Left ventricle myocardium superior (tissue), 1 donor: ENCODE measurements at regions not wholly inside any gene's neighbourhood (a gene's known extent, or its start where the extent isn't known, plus 50 kb on each side); places are given as distances from the start of the nearest gene placed in this dataset.

Experiments
- ATAC-seq: fragments of 200-7000 bp; cut with Tn5 transposase; one replicate; pipeline ENCODE4 v1.9.1; 2020; ENCODE audit warnings: mild to moderate bottlenecking, moderate library complexity
- DNase-seq: peaks from one replicate; pipeline ENCODE4 v3.0.0-alpha.2; 2020
- intact Hi-C: fragments of 100-400 bp; cut with micrococcal nuclease; formaldehyde crosslinking; loops from one replicate; pipeline ENCODE4 v1.11.0; 2022
- donor health status: DM: no; HTN: yes; CAD: no; lungs with severe emphysema.

DNA sequence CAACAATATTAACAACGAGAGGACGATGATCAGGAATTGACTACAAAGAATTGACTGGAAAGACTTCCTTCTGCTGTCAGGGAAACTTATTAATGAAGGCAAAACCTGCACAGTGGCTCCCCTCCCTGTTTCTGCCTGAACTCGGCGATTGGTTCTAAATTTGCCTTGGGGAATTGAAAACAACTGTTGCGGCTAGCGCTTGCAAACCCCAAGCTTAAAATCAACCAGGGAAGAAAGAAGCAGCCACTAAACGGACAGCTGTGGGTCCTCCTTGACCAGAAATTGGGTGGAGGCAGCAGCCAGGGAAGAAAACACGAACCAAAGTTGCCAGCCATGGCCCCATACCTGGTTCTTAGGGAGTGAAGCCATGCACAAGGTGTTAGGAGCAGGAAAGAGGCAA is 383.5 kb upstream of the CADM1 start:
- intact Hi-C loops: no loop called here
- ATAC-seq: no peak
- DNase-seq: no peak

- DNase-seq: no peak
- ATAC-seq: no peak
- intact Hi-C loops: no loop called here
Measured at GRCh38 chr11:115887316-115887715, 383.1 kb upstream of the CADM1 start.

- intact Hi-C loops: no loop called here
- ATAC-seq: no peak
- no peak for DNase-seq
Measured at GRCh38 chr11:115886422-115886733, 382.2 kb upstream of the CADM1 start.

DNA sequence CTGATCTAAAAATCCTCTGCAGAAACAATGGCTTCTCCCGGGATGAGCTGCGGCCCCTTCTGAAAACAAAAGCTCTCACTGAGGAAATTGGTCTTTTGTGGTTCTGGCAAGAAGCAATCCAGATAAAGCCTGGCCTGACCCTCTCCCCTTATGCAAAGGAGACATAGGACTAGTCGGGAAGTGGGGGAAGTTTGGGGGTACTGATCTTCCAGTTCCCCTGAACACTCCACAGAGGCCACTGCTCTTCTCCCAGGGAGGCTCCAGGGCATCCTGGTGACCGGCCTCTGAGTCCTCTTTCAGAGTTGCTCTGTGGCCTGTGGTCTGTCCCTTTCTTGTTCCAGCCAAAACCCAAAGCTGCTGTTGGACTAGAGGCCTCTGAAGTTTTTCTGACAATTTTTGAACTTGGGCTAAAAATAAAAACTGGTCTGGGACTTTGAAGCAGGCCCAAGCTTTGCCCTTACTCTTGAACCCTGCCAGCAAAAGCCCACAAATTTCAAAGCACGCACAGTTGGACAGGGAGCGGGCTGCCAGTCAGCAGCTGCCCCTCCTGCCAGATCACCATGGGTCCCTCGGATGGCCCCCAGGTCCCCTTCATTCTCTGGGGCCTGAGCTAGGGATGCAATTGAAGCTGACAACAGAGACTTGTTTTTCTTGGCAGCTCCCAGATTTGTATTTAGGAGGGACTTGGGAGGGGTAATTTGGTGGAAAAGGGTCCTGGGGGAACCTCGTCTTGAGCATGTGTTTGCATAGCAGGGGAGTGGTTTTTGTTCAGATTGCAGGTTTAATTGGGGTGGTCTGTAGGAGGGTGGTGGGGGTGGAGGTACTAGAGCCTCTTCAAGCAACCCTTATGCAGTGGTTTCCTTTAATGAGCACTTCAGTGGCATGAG is 381.6 kb upstream of the CADM1 start:
- ATAC-seq (peak; percentile 33), DNase-seq (no peak)
- intact Hi-C loops: no loop called here

GRCh38 chr11:115884800-115885534 is 380.8 kb upstream of the CADM1 start:
- DNase-seq: no peak
- no peak for ATAC-seq
- intact Hi-C loops: no loop called here

DNA sequence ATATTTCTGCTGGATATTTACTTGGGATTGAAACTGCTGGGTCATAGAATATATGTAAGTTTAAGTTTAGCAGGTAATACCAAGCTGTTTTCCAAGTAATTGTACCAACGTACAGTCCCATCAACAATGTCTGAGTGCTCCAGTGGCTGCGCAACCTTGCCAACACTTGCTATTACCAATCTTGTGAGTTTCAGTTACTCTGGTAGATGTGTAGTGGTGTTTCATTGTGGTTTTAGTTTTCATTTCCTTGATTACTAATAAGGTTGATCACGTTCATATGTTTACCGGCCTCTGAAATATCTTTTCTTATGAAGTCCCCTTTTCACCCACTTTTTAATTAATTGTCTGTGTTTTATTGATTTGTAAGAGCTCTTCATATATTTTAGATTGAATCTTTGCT is 370.6 kb upstream of the CADM1 start:
- DNase-seq: no peak
- intact Hi-C loops: no loop called here
- no peak for ATAC-seq

DNA sequence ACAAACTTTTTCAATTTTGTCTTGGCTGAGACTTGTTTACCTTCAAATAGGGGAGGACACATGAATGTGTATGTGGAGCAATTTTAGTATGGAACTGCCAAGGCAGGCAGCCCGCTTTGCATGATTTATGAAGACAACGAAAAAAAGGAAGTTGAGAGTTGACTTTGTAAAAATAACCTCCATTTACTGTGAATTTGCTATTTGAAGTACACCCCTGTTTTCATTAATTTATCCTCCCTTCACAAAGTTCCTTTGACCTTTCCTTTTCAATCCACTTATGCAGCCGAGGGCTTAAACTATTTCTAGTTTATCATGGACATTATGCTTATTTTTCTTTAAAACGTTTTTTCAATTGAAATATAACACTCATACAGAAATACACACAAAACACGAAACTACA is 369.6 kb upstream of the CADM1 start:
- DNase-seq (no peak), ATAC-seq (no peak)
- intact Hi-C loops: no loop called here

DNA sequence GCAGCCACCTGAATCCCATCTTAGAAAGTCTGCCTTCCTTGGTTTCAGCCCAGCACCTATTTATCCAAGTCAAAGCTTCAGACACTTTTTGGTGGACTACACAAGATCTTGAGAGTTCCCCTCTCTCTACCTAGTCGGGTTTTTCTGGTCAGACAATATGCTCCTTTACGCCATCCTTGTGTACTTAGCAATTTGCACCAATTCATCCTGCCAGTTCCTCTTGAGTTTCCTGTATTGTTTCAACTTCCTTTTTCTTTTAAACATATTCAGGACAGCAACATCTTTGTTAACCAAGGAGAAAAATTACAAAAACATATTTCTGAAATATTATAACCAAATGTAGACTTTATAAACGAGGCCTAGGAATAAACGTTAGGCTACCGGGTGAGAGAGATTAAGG is 368.2 kb upstream of the CADM1 start:
- intact Hi-C loops: no loop called here
- no peak for ATAC-seq

GRCh38 chr11:115871161-115871760 is 367.0 kb upstream of the CADM1 start:
- no peak for ATAC-seq
- intact Hi-C loops: no loop called here
- DNase-seq: no peak

More for the DNA sequence above, 368.2 kb upstream of the CADM1 start:
- no peak for DNase-seq

- intact Hi-C loops: no loop called here
- peak; percentile 31 for DNase-seq
- ATAC-seq: peak; percentile 25
Measured at GRCh38 chr11:115869780-115870431, 365.7 kb upstream of the CADM1 start.

DNA sequence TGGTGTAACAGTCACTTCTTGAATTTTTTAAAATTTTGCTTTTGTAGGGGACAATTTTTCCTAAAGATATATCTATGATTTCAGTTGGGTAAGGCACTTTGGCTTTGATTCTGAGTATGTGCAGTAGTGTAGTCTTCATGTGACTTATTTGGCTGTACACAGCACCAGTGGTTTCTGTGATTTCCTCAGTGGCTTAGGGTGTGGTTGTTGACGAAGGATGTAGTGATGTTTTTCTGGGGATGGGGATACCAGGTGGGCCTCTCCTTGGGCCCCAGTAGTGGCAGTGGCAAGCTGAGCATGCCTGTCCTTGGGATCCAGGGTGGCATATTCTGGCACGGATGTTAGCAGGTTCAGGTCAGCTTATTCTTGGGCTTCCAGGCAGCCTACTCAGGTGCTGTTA is 364.9 kb upstream of the CADM1 start:
- no peak for DNase-seq
- no peak for ATAC-seq
- intact Hi-C loops: no loop called here

DNA sequence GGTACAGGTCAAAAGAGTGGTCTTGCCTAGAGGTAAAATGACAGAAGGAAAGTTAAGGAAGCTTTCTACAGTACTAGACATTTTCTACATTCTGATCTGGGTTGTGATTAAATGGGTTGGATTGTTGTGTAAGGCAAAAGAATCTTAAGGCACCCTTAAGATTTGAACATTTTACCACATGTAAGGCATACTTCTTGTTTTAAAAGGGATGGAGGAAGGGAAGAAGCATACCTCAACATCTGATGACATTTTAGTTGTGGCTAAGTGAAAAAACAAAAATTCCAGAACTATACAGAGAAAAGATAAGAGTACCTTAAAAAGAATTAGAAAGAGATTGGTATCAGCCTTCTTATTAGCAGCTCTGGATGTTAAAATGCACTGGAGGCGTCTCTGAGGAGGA is 356.0 kb upstream of the CADM1 start:
- no peak for ATAC-seq
- DNase-seq: no peak
- intact Hi-C loops: no loop called here

DNA sequence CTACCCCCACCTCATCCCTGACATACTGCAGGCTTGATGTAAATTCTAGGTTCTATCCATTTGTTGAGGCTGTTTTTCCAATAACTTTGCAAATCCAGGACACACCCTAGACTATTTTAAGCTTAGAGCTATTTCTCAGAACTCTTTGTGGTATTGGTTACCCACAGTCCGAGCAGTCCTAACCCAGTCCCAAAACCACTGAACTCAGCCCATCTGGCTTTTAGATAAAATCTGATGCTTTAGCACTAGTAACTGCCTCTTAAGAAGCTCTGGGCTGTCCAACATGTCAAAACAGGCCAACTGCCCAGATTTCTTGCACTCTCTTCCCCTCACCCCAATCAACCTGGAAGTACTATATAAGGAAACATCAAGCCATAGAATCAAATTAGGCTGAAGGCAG is 344.4 kb upstream of the CADM1 start:
- ATAC-seq: peak; percentile 43
- no peak for DNase-seq
- intact Hi-C loops: no loop called here

DNA sequence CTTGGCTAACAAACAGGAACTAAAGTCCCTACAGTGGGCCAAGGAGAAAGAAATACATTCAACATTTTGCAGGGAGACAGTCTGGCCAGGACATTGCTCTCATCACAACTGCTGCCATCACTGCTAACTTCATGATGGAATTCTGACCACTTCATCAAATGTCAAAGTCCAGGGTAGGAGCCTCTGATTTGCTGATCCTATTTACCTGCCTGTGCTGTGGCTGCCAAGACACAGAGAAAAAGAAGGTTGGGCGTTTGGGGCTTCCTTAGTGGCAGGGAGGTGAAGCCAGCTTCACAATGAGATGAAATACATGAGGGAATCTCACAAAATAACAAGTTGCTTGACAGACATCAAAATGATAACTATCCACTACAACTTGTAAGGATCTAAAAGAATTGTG is 343.9 kb upstream of the CADM1 start:
- ATAC-seq (no peak), DNase-seq (no peak)
- intact Hi-C loops: no loop called here

DNA sequence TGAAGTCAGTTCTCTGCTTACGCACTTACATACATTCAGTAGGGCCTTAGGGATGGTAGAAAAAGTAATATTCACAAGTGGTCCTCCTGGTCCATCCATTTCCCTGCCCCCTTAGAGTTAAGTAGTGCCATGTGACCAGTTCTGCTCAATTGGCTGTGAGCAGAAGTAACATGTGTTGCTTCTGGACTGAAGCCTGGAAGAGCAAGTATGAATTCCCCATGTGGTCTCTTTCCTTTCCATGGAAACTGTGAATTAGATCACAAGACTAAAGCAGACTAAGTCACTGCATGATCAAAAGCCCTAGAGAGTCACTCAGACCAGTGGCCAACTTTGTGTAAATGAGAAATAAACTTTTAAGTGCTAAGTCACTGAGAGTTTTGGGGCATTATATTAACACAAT is 341.7 kb upstream of the CADM1 start:
- DNase-seq: no peak
- peak; percentile 62 for ATAC-seq
- intact Hi-C loops: no loop called here

GRCh38 chr11:115843685-115844084 is 339.5 kb upstream of the CADM1 start:
- intact Hi-C loops: no loop called here
- no peak for DNase-seq
- no peak for ATAC-seq

GRCh38 chr11:115843111-115843510 is 338.9 kb upstream of the CADM1 start:
- no peak for ATAC-seq
- no peak for DNase-seq
- intact Hi-C loops: no loop called here

GRCh38 chr11:115820026-115820425 is 315.8 kb upstream of the CADM1 start:
- intact Hi-C loops: no loop called here
- ATAC-seq (no peak), DNase-seq (no peak)

DNA sequence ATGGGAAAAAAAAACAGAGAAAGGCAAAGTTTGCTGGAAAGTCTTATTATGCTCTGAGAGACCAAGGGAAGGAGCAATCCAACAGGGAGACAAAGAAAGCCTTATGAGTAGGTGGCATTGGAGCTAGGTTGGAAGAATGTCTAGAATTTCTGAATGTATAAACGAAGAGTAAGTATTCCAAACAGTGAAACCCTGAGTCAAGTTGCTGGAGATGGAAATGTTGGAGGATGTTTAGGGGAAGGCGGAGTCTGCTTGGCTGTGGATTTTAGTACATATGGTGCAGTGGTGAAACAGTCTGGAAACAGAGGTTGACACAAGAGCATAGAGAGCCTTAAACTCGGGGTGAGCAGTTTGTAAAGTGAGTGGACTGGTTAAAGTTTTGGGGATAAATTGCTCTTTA is 314.8 kb upstream of the CADM1 start:
- ATAC-seq (no peak), DNase-seq (no peak)
- intact Hi-C loops: no loop called here

DNA sequence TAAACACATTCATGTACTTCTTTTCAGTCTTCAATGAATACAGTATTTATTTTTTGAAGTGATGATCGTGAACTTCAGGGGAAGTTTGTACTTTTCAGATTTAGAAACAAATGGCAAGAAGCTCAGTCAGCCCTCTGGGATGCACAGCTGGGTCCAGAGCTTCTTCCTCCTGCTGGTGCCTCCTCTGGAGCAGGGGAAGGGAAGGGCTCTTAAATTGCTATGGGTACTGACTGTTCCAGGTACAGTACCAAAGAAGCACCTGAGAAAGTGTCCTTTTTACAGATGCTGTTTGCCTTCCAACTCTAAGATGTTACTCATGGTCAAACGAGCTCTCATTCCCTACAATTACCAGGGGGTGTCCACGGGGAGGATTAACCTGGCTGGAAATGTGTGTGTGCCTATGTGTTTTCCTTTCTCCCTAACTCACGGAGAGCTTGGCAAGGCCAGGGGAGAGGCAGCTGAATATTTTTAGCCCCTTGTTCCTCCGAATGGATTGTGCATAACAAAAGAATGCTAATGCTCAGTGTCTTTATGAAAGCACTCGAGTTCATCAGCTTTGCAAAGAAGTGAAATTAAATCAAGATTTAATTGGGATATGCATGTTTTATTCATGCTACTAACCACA is 313.7 kb upstream of the CADM1 start:
- intact Hi-C loops: no loop called here
- no peak for ATAC-seq
- no peak for DNase-seq
